GM20000 (cell line): ENCODE measurements at regions not wholly inside any gene's neighbourhood (a gene's known extent, or its start where the extent isn't known, plus 50 kb on each side); places are given as distances from the start of the nearest gene placed in this dataset.

Experiments
- DNase-seq: peaks from one replicate; pipeline ENCODE4 v3.0.0; 2012; ENCODE audit warnings: low spot score
- TF ChIP-seq, protein P1 (sequence below): IDR thresholded peaks from 2 replicates; pipeline ENCODE4 v1.5.1; 2012; ENCODE audit warnings: mild to moderate bottlenecking, control low read depth; ENCODE audit errors: extremely low read depth, missing control alignments

DNA sequence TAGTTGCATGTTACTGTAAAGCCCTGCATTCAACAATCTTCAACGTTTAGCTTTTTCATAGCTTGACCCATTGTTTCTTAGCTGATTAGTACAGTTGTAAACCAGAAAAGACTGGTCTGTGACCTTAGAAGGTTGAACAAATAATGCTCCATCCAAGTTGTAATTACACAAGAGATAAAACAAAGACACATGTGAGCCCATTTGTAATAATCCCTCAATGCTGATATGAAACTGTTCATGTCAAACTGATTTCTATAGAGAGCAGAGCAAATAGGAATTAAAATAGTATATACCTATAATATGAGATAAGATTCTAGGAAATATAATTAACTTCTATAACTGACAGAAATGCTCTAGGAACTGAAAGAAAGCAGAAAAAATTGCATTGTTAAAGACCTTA, 94.7 kb upstream of the SLC25A13 start:
- DNase-seq = no peak
- TF ChIP-seq, protein P1, sequence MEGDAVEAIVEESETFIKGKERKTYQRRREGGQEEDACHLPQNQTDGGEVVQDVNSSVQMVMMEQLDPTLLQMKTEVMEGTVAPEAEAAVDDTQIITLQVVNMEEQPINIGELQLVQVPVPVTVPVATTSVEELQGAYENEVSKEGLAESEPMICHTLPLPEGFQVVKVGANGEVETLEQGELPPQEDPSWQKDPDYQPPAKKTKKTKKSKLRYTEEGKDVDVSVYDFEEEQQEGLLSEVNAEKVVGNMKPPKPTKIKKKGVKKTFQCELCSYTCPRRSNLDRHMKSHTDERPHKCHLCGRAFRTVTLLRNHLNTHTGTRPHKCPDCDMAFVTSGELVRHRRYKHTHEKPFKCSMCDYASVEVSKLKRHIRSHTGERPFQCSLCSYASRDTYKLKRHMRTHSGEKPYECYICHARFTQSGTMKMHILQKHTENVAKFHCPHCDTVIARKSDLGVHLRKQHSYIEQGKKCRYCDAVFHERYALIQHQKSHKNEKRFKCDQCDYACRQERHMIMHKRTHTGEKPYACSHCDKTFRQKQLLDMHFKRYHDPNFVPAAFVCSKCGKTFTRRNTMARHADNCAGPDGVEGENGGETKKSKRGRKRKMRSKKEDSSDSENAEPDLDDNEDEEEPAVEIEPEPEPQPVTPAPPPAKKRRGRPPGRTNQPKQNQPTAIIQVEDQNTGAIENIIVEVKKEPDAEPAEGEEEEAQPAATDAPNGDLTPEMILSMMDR = no peak

DNA sequence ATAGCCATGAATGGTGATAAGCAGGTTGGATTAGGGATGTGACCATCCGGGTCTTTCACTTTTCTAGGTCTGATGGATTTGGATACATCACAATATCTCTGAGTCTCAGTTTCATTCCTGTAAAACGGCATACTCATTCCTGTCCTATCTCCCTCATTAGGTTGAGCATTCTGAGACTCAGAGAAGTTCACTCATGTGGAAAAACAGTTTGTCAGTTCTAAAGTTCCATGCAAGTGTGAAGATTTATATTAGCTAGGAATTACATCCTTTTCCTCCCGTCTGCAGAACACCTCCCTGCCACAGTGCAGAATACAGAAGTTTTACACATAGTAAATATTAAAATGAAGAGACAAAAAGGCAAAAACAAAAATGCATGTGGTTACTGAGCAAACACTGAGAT, 94.2 kb upstream of the SLC25A13 start:
- TF ChIP-seq, protein P1 = no peak
- DNase-seq = no peak

DNA sequence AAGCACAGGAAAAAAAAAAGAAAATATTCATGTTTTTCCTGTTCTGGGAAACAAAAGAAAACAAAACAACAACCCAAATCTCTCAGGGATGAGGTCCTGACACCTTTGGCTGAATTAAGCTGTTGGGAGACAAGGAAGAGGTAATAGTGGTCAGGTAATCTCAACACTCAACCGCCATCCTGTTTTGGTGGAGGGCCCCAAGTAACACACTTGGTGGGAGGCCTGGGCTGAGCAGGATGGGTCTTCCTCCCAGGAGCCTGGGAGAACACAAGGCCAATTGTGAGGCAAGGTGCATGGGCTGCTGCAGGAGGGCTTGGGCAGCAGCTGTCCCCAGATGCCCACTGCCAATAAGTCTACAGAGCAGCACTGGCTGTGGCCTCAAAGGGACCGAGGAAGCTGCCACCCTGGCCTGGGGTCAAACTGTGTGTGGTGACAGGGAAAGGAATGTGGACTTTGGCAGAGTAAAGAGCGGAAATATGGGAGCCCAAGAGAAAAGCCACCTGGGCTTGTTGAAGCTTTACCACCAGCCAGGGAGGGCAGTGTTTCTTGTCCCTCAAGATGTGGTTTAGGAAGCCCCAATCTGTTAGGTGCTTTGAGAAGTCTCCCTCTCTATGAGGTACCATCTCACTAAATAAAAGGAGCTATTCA, 93.5 kb upstream of the SLC25A13 start:
- TF ChIP-seq, protein P1 = no peak
- DNase-seq = no peak

DNA sequence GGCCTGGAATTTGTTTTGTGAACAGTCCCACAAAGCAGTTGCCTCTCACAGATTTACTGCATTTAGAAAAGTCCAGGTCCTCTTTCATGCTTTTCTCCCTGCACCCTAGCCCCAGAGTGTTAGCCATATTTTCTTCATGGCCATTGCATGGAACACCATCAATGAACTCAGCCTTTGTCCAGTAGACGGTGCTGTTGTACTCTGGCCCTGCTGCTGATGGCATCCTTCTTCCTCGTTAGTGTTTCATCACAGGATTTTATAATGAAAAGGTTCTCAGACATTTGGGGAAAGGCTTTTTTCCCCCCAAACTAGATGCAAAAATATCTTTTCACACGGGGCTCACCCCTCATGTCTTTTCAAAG, 93.0 kb upstream of the SLC25A13 start:
- DNase-seq = peak; percentile 37
- TF ChIP-seq, protein P1 = peak; percentile 65

DNA sequence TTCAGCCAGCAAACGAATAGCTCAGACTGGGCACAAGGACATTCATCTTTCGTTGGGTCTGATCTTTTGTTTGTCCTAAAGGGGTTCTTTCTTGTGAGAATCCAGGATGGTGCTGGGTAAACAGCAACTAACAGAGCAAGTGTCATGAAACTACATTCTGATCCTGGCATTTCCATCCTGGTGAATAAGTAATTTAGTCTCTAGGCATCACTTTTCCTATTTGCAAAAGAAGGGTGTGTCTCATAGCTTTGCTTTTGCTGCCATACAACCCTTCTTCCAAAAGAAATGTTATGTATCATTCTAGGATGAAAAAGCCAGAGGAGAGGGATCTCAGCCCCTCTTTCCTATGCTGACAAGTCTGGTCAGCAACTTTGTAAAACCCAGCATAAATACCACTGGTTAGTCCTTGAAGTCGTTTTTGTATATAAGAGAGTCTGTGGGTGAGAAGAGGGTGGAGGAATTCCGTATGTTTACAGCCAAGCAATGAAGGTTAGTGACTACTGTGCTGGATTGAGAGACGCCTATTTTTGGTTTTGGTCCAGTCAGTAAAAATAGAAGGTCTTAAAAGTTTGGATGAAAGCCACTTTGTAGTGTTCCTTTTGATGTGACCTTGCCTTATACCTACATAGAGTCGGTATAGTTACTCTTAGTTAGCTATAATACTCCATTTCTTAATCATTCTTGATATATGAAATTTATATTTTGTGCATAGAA, 88.4 kb upstream of the SLC25A13 start:
- TF ChIP-seq, protein P1 = no peak
- DNase-seq = no peak

DNA sequence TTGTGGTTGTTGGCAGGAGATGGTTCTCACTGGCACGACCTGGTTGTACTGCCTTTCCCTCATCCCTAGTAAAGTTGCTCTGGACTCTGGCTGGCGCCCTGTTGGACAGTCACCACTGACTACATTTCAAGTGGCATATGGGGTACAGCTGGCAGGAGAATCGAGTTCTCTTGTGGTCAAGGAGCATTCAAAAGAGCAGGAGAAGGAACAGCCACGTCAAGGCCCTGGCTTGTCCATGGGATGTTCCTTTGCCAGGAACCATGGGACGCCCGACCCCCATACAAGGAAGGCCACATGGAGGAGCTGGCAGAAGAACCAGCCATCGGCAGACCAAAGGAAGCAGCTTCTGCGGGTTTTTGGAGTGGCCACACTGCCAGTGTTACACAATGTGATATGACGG, 87.0 kb upstream of the SLC25A13 start:
- TF ChIP-seq, protein P1 = no peak
- no peak for DNase-seq

DNA sequence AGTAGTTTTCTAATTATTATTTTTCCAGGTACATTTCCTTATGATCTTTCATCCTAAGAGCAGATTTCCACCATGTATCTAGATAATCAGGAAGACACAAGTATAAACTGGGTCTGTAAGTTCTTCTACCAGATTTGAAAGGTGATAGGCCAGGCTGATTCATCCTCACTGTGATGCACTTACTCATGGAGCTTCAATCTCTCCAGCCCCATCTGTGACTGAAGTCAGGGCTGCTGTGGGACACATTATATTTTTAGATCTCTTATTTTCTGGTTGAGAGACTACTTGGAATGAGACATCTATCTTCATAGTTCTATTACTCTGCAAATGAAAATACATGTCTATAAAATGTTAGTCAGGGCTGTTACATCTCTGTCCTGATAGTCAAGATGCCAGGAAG, 85.5 kb upstream of the SLC25A13 start:
- TF ChIP-seq, protein P1 = no peak
- no peak for DNase-seq
